Neural crest cell (in vitro differentiated cells): ENCODE measurements at regions not wholly inside any gene's neighbourhood (a gene's known extent, or its start where the extent isn't known, plus 50 kb on each side); places are given as distances from the start of the nearest gene placed in this dataset.

Experiments
- DNase-seq: peaks from one replicate; pipeline ENCODE4 v3.0.0; 2021; ENCODE audit warnings: low read depth, mixed read lengths, low spot score
- H3K27ac Mint-ChIP-seq: one replicate; pipeline ENCODE4 v1.8.0; 2021; ENCODE audit warnings: mild to moderate bottlenecking, mixed read lengths; ENCODE audit not compliant: unreplicated experiment
- H3K27me3 Mint-ChIP-seq: 2 replicates; pipeline ENCODE4 v1.8.0; 2021; ENCODE audit warnings: low read depth, mild to moderate bottlenecking, mixed read lengths
- H3K36me3 Mint-ChIP-seq: 2 replicates; pipeline ENCODE4 v1.8.0; 2021; ENCODE audit warnings: low read depth, mild to moderate bottlenecking, mixed read lengths
- H3K4me1 Mint-ChIP-seq: 2 replicates; pipeline ENCODE4 v1.8.0; 2021; ENCODE audit warnings: mixed read lengths
- H3K4me3 Mint-ChIP-seq: one replicate; pipeline ENCODE4 v1.8.0; 2021; ENCODE audit warnings: mild to moderate bottlenecking, mixed read lengths
- H3K9me3 Mint-ChIP-seq: 2 replicates; pipeline ENCODE4 v1.8.0; 2021; ENCODE audit warnings: mixed read lengths
- CTCF ChIP-seq: fragments of 200-600 bp; sonication (generic); conservative IDR thresholded peaks from 2 replicates; pipeline ENCODE4 v1.5.0; 2021; ENCODE audit warnings: antibody characterized with exemption, mild to moderate bottlenecking

GRCh38 chr1:25167269-25168192 is 64.8 kb downstream of the SYF2 start:
- DNase-seq: peak; percentile 60
- H3K9me3 Mint-ChIP-seq: peaks cover 2% of the 10 kb centered on the region
- H3K4me3 Mint-ChIP-seq: peak overlapping the region; percentile 5
- H3K27me3 Mint-ChIP-seq: peaks cover 2% of the 10 kb centered on the region
- peak overlapping the region; percentile 7 for H3K27ac Mint-ChIP-seq
- TF ChIP-seq CTCF: no peak
- H3K4me1 Mint-ChIP-seq: peaks cover 23% of the 10 kb centered on the region
- H3K36me3 Mint-ChIP-seq: no peaks in the 10 kb centered on the region

- no peak overlapping the region for H3K4me3 Mint-ChIP-seq
- no peak for DNase-seq
- TF ChIP-seq CTCF: no peak
Measured at GRCh38 chr1:25166847-25167246, 65.5 kb downstream of the SYF2 start.

GRCh38 chr1:25163986-25164385 is 68.3 kb downstream of the SYF2 start:
- H3K4me3 Mint-ChIP-seq: no peak overlapping the region
- TF ChIP-seq CTCF: no peak
- H3K27ac Mint-ChIP-seq: no peak overlapping the region
- H3K36me3 Mint-ChIP-seq: no peaks in the 10 kb centered on the region
- H3K9me3 Mint-ChIP-seq: peaks cover 5% of the 10 kb centered on the region
- H3K27me3 Mint-ChIP-seq: peaks cover 2% of the 10 kb centered on the region
- H3K4me1 Mint-ChIP-seq: peaks cover 23% of the 10 kb centered on the region
- DNase-seq: no peak

More at GRCh38 chr1:25166847-25167246, 65.5 kb downstream of the SYF2 start:
- Mint-ChIP-seq H3K27ac (no peak overlapping the region), H3K9me3 (peaks cover 2% of the 10 kb centered on the region), H3K36me3 (no peaks in the 10 kb centered on the region), H3K4me1 (peaks cover 23% of the 10 kb centered on the region), H3K27me3 (peaks cover 2% of the 10 kb centered on the region)

GRCh38 chr1:25161981-25162380 is 70.3 kb downstream of the SYF2 start:
- Mint-ChIP-seq H3K27me3 (peaks cover 2% of the 10 kb centered on the region), H3K9me3 (peaks cover 5% of the 10 kb centered on the region), H3K36me3 (no peaks in the 10 kb centered on the region), H3K4me1 (peaks cover 5% of the 10 kb centered on the region), H3K4me3 (no peak overlapping the region), H3K27ac (no peak overlapping the region)
- no peak for DNase-seq
- TF ChIP-seq CTCF: no peak

GRCh38 chr1:25157846-25158245 is 74.5 kb downstream of the SYF2 start:
- Mint-ChIP-seq H3K4me3 (no peak overlapping the region), H3K4me1 (no peaks in the 10 kb centered on the region), H3K27ac (no peak overlapping the region), H3K36me3 (peaks cover 3% of the 10 kb centered on the region), H3K27me3 (peaks cover 3% of the 10 kb centered on the region), H3K9me3 (peaks cover 5% of the 10 kb centered on the region)
- DNase-seq: no peak
- no peak for TF ChIP-seq CTCF
